ENCODE measurements at regions not wholly inside any gene's neighbourhood (a gene's known extent, or its start where the extent isn't known, plus 50 kb on each side); places are given as distances from the start of the nearest gene placed in this dataset.
A peak's percentile ranks its signal among the peaks of the same experiment; 100 is the strongest.

DNA sequence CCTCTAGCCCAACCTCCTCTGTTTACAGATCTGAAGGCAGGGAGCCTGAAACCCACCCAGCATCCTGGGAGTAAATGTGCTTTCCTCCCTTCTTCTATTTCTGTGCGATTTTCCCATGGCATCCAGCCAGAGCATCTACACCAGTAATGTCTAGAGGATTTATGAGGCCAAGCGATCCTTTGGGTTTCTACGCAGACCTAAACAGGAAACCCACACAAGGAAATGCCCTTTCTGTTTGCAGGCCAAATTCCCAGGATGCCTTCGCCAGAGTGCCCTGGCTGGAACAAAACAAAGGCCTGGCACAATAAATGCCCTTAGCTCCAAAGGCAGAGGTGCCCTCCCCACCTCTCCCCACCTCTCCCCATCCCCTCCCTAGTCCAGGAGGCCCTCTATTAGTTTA is 110.5 kb upstream of the CDC42BPA start:
- Histone ChIP-seq H3K4me1 (replicated peaks in 1 of 2; ENCODE audit: control insufficient read depth in 2 of 2, insufficient read depth in 2 of 2, low read length in 2 of 2) (peaks cover 22 to 34% of the 10 kb centered on the region in 2 experiments), H3K9me3 (replicated peaks; ENCODE audit: control insufficient read depth, insufficient read depth, low read depth, low read length) (no peaks in the 10 kb centered on the region), H3K27ac (ENCODE audit: extremely low read depth, low read depth, low read length) (no peak overlapping the region), H3K27me3 (ENCODE audit: control insufficient read depth in 2 of 2, insufficient read depth in 2 of 2, low read length in 2 of 2) (no peaks in the 10 kb centered on the region), H3K4me2 (ENCODE audit: insufficient read depth, low read length) (no peak overlapping the region), H2AFZ (ENCODE audit: low read depth, low read length) (peak overlapping the region; percentile 85), H3K79me2 (ENCODE audit: control insufficient read depth, insufficient read depth, low read length) (no peaks in the 10 kb centered on the region; the same call in 2 of the 3 replicates), H3K9me1 (ENCODE audit: control insufficient read depth, insufficient read depth, low read length) (no peaks in the 10 kb centered on the region), H3K4me3 (no peak overlapping the region), H3K36me3 (ENCODE audit: control insufficient read depth, insufficient read depth, low read length) (no peaks in the 10 kb centered on the region), H4K20me1 (replicated peaks; ENCODE audit: control insufficient read depth, insufficient read depth, low read length) (no peaks in the 10 kb centered on the region), H3K9ac (ENCODE audit: insufficient read depth in 1 of 2, low read depth in 2 of 2, low read length in 2 of 2) (peak overlapping the region in 1 of 2 experiments; percentile 7; a peak in 1 of 4 replicates)
- BruUV-seq (replicated peaks): no TSS peak
- 41% methylated on average over 4 of the region's 4 CpGs for WGBS (ENCODE audit: insufficient coverage, low coverage, missing lambda C conversion rate)
- POLR2A ChIA-PET: interaction anchor here (0.6 to 1.9 kb wide), 5 partner anchors 11 to 765 kb away, joined by 3 to 4 read pairs (median 3); no protein-coding TSS in a partner anchor
- peak; percentile 37 for TF ChIP-seq MEIS2 (IDR thresholded peaks at IDR 0.05; ENCODE audit: partially characterized antibody)
- TF ChIP-seq, protein P1, sequence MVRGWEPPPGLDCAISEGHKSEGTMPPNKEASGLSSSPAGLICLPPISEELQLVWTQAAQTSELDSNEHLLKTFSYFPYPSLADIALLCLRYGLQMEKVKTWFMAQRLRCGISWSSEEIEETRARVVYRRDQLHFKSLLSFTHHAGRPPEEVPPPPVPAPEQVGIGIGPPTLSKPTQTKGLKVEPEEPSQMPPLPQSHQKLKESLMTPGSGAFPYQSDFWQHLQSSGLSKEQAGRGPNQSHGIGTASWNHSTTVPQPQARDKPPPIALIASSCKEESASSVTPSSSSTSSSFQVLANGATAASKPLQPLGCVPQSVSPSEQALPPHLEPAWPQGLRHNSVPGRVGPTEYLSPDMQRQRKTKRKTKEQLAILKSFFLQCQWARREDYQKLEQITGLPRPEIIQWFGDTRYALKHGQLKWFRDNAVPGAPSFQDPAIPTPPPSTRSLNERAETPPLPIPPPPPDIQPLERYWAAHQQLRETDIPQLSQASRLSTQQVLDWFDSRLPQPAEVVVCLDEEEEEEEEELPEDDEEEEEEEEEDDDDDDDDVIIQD (CRISPR knock-in tag; IDR thresholded peaks at IDR 0.05): no peak
- in situ Hi-C loops (cut with MboI): no loop called here
- no peak for DNase-seq (ENCODE audit: extremely low read depth in 1 of 4, low spot score in 3 of 4)
- CTCF ChIA-PET (ENCODE audit: low intra/inter-chr PET ratio): no interaction called here
- intact Hi-C loops (cut with micrococcal nuclease): loop anchor here (2.0 kb wide), 1 partner anchor 112 kb away; no protein-coding TSS in a partner anchor
- FAIRE-seq: no peak
- no peak for ATAC-seq

GRCh38 chr1:227427411-227427810 is 109.1 kb upstream of the CDC42BPA start:
- no peaks in the 10 kb centered on the region for H3K9me1 ChIP-seq (ENCODE audit: control insufficient read depth, insufficient read depth, low read length)
- in situ Hi-C loops (cut with MboI): no loop called here
- DNase-seq (ENCODE audit: extremely low read depth in 1 of 4, low spot score in 3 of 4) (no peak), FAIRE-seq (no peak), ATAC-seq (no peak)
- H3K4me1 ChIP-seq (replicated peaks in 1 of 2; ENCODE audit: control insufficient read depth in 2 of 2, insufficient read depth in 2 of 2, low read length in 2 of 2): peaks cover 20 to 33% of the 10 kb centered on the region in 2 experiments
- intact Hi-C loops (cut with micrococcal nuclease): no loop called here
- H3K27me3 ChIP-seq (ENCODE audit: control insufficient read depth in 2 of 2, insufficient read depth in 2 of 2, low read length in 2 of 2): no peaks in the 10 kb centered on the region
- no peak overlapping the region for H3K4me3 ChIP-seq
- no peak overlapping the region for H3K4me2 ChIP-seq (ENCODE audit: insufficient read depth, low read length)
- ChIA-PET POLR2A (interaction anchor here (0.5 to 0.7 kb wide), 4 partner anchors 105 to 515 kb away, joined by 3 to 4 read pairs (median 3); no protein-coding TSS in a partner anchor), CTCF (ENCODE audit: low intra/inter-chr PET ratio) (no interaction called here)
- no peaks in the 10 kb centered on the region; the same call in 2 of the 3 replicates for H3K79me2 ChIP-seq (ENCODE audit: control insufficient read depth, insufficient read depth, low read length)
- H3K27ac ChIP-seq (ENCODE audit: extremely low read depth, low read depth, low read length): no peak overlapping the region
- WGBS (ENCODE audit: insufficient coverage, low coverage, missing lambda C conversion rate): 47% methylated on average over 1 of the region's 1 CpG
- H3K36me3 ChIP-seq (ENCODE audit: control insufficient read depth, insufficient read depth, low read length): no peaks in the 10 kb centered on the region
- peak overlapping the region; percentile 37 for H2AFZ ChIP-seq (ENCODE audit: low read depth, low read length)
- H4K20me1 ChIP-seq (replicated peaks; ENCODE audit: control insufficient read depth, insufficient read depth, low read length): no peaks in the 10 kb centered on the region
- H3K9ac ChIP-seq (ENCODE audit: insufficient read depth in 1 of 2, low read depth in 2 of 2, low read length in 2 of 2): no peak overlapping the region
- H3K9me3 ChIP-seq (replicated peaks; ENCODE audit: control insufficient read depth, insufficient read depth, low read depth, low read length): no peaks in the 10 kb centered on the region
- BruUV-seq (replicated peaks): no TSS peak
- no peak for TF ChIP-seq POLR2B (IDR thresholded peaks at IDR 0.05; ENCODE audit: low read depth, partially characterized antibody)
- TF ChIP-seq, protein P2, sequence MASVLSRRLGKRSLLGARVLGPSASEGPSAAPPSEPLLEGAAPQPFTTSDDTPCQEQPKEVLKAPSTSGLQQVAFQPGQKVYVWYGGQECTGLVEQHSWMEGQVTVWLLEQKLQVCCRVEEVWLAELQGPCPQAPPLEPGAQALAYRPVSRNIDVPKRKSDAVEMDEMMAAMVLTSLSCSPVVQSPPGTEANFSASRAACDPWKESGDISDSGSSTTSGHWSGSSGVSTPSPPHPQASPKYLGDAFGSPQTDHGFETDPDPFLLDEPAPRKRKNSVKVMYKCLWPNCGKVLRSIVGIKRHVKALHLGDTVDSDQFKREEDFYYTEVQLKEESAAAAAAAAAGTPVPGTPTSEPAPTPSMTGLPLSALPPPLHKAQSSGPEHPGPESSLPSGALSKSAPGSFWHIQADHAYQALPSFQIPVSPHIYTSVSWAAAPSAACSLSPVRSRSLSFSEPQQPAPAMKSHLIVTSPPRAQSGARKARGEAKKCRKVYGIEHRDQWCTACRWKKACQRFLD (CRISPR knock-in tag; IDR thresholded peaks at IDR 0.05): no peak
- TF ChIP-seq, protein P3, sequence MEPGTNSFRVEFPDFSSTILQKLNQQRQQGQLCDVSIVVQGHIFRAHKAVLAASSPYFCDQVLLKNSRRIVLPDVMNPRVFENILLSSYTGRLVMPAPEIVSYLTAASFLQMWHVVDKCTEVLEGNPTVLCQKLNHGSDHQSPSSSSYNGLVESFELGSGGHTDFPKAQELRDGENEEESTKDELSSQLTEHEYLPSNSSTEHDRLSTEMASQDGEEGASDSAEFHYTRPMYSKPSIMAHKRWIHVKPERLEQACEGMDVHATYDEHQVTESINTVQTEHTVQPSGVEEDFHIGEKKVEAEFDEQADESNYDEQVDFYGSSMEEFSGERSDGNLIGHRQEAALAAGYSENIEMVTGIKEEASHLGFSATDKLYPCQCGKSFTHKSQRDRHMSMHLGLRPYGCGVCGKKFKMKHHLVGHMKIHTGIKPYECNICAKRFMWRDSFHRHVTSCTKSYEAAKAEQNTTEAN (CRISPR knock-in tag; IDR thresholded peaks at IDR 0.05): no peak
- no peak for TF ChIP-seq ZNF551 (CRISPR knock-in tag; IDR thresholded peaks at IDR 0.05)
- TF ChIP-seq ARID1B (IDR thresholded peaks at IDR 0.05): no peak
- TF ChIP-seq ZNF408 (CRISPR knock-in tag; IDR thresholded peaks at IDR 0.05; ENCODE audit: low read depth): no peak
- TF ChIP-seq, protein P4, sequence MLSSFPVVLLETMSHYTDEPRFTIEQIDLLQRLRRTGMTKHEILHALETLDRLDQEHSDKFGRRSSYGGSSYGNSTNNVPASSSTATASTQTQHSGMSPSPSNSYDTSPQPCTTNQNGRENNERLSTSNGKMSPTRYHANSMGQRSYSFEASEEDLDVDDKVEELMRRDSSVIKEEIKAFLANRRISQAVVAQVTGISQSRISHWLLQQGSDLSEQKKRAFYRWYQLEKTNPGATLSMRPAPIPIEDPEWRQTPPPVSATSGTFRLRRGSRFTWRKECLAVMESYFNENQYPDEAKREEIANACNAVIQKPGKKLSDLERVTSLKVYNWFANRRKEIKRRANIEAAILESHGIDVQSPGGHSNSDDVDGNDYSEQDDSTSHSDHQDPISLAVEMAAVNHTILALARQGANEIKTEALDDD (IDR thresholded peaks at IDR 0.05): no peak
- no peak for TF ChIP-seq OTX1 (CRISPR knock-in tag; IDR thresholded peaks at IDR 0.05)
